Osteoblast (primary cell): ENCODE measurements at regions not wholly inside any gene's neighbourhood (a gene's known extent, or its start where the extent isn't known, plus 50 kb on each side); places are given as distances from the start of the nearest gene placed in this dataset.
"Not testable (repeated sequence)": the region's sequence is repeated elsewhere in the genome, so short reads cannot be mapped to it uniquely, and the experiment has no call there.

ENCODE experiments used
- DNase-seq: peaks from one replicate; pipeline ENCODE4 v3.0.0; 2011; ENCODE audit warnings: low spot score, mixed read lengths; ENCODE audit not compliant: insufficient read length; ENCODE audit errors: missing footprints
- H2AFZ ChIP-seq: 2 replicates; pipeline ENCODE4 v1.6.0; 2011; ENCODE audit warnings: mild to moderate bottlenecking, low read length
- H3K27ac ChIP-seq: 2 replicates; pipeline ENCODE4 v1.5.1; 2011; ENCODE audit warnings: mild to moderate bottlenecking, low read depth, low read length, moderate library complexity
- H3K27me3 ChIP-seq: 2 replicates; pipeline ENCODE4 v1.6.0; 2012; ENCODE audit warnings: mild to moderate bottlenecking, control low read depth, inconsistent platforms, low read length, moderate library complexity; ENCODE audit not compliant: insufficient read depth
- H3K36me3 ChIP-seq: 2 replicates; pipeline ENCODE4 v1.5.1; 2011; ENCODE audit warnings: mild to moderate bottlenecking, low read length, control low read depth, moderate library complexity; ENCODE audit not compliant: insufficient read depth
- H3K4me1 ChIP-seq: 2 replicates; pipeline ENCODE4 v1.5.1; 2011; ENCODE audit warnings: mild to moderate bottlenecking, low read length, control low read depth, moderate library complexity; ENCODE audit not compliant: insufficient read depth
- H3K4me2 ChIP-seq: 2 replicates; pipeline ENCODE4 v1.6.0; 2011; ENCODE audit warnings: mild to moderate bottlenecking, low read length; ENCODE audit not compliant: insufficient read depth
- H3K4me3 ChIP-seq: fragments of 200-600 bp; sonication (generic); 3 replicates; pipeline ENCODE4 v1.5.1; 2012; ENCODE audit warnings: mild to moderate bottlenecking, low read length, inconsistent platforms; ENCODE audit not compliant: insufficient read depth
- H3K79me2 ChIP-seq: 2 replicates; pipeline ENCODE4 v1.6.0; 2012; ENCODE audit warnings: mild to moderate bottlenecking, low read length, control low read depth, inconsistent platforms; ENCODE audit not compliant: insufficient read depth
- H3K9me3 ChIP-seq: 2 replicates; pipeline ENCODE4 v1.5.1; 2011; ENCODE audit warnings: low read depth, low read length, control low read depth
- H4K20me1 ChIP-seq: 2 replicates; pipeline ENCODE4 v1.6.0; 2012; ENCODE audit warnings: mild to moderate bottlenecking, low read length, control low read depth; ENCODE audit not compliant: insufficient read depth

DNA sequence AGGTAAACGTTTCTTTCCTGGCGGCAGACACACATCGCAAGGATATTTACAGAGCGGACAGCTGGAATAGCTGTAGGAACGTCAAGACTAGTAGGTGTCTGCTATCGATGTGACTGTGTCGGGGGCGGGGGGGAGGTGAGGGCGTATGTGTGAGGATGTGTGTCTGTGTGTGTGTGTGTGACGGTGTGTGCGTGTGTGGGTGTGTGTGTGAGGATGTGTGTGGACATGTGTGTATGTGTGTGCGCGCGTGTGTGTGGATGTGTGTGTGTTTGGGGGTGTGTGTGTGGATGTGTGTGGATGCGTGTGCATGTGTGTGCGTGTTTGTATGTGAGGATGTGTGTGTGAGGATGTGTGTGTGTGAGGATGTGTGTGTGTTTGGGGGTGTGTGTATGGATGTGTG lies 55.4 kb downstream of the PNMA6F start:
- DNase-seq, H3K4me3 ChIP-seq, H4K20me1 ChIP-seq, H2AFZ ChIP-seq, H3K79me2 ChIP-seq, H3K36me3 ChIP-seq, H3K27ac ChIP-seq, H3K4me1 ChIP-seq, H3K9me3 ChIP-seq, H3K4me2 ChIP-seq, H3K27me3 ChIP-seq: not testable (repeated sequence)

DNA sequence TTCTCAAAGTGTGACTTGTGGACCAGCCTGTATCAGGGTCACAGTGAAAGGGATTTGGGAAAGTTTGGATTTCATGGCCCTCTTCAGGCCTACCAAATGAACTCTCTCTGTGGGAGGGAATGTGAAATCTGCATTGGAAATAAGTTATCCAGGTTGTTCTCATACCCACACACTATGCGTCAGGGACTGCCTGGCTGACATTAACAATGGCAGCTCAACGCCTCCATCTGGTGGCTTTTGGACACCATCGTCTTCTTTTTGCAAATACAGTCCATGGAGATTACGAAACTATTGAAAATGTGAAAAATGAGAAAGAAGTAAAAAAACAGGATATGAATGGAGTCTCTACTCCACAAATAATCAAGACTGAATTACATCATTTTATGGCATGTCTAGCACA lies 61.1 kb downstream of the PNMA6F start:
- DNase-seq, H3K27me3 ChIP-seq, H3K79me2 ChIP-seq, H4K20me1 ChIP-seq, H3K4me3 ChIP-seq, H3K36me3 ChIP-seq, H3K4me2 ChIP-seq, H3K27ac ChIP-seq, H3K9me3 ChIP-seq, H2AFZ ChIP-seq, H3K4me1 ChIP-seq: not testable (repeated sequence)

DNA sequence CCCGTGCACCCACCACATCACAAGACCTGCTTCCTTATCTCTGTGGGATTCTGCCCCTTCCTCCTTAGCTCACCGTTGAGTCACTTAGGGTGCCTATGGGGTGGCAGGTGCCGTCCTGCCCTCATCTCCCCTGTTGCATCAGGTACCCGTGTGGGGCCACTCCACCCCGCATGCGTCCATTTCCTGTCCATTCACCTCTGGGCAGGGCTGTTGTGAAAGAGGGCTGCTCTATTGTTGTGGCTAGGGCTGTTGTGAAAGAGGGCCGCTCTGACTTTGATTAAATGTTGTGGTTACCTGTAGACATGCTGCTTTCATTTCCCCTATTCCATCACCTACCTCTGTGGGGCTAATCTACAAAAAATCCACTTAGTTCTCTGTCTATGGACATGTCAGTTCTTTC lies 68.3 kb downstream of the PNMA6F start:
- H3K27me3 ChIP-seq, H3K27ac ChIP-seq, H3K4me1 ChIP-seq, H3K79me2 ChIP-seq, H4K20me1 ChIP-seq, DNase-seq, H3K4me2 ChIP-seq, H3K9me3 ChIP-seq, H3K4me3 ChIP-seq, H3K36me3 ChIP-seq, H2AFZ ChIP-seq: not testable (repeated sequence)

DNA sequence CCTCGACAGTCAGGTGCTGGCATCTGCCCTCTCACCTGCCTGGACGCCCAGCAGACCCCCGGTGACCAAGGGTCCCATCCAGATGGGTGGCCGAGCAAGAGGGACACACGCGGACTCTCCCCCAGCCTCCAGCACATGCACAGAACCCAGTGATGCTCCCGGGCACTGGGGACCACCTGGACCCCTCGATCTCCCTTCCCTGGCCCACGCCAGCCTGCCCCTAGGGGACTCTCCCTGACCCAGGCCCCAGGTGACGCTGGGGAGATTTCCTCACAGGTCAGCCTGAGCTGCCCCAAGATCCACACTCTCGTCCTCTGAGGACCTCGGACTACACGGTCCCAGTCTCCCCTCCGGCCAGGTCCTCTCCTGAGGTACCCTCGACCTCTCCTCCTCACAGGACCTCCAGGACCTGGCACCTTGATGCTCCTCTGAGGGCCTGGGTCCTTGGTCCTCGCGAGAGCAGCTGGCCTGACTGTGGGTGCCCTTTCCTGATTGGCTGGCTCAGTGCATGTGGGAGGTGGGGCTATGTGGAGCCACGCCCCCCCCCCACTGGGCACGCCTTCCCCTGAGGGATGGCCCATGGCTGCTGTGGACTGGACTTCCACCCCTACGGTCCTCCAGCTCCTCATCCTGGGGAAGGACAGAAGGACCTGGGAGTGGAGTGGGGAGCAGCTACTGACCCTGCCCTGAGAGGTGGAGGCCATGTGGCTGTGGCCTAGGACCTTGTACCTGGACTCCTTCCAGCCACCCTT lies 69.0 kb downstream of the PNMA6F start:
- not testable (repeated sequence) for H3K36me3 ChIP-seq, H3K9me3 ChIP-seq, H3K27me3 ChIP-seq, H4K20me1 ChIP-seq, H3K4me2 ChIP-seq, H3K4me1 ChIP-seq, H3K4me3 ChIP-seq, H3K79me2 ChIP-seq, H3K27ac ChIP-seq, H2AFZ ChIP-seq, DNase-seq

DNA sequence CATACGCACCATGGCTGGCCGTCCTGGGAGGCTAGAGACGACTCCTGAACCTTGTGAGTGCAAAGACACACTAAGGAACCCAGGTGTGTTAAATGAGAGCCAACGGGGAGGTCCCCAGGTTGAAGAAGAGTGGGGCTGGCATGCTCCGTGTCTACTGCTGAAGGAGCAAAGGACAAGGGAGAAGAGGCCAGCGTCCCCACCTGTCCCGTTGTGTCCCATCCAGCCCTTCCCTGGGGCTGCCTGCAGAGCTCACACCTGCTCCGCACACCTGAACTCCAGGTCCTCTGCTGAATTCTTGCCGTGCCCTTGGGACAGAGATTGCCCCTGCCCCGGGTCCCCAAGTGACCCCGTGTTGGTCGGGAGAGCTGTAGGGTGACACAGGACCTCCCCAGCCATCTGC lies 69.6 kb downstream of the PNMA6F start:
- H3K36me3 ChIP-seq, H3K4me3 ChIP-seq, H3K9me3 ChIP-seq, H2AFZ ChIP-seq, DNase-seq, H3K4me2 ChIP-seq, H3K27me3 ChIP-seq, H3K4me1 ChIP-seq, H3K79me2 ChIP-seq, H4K20me1 ChIP-seq, H3K27ac ChIP-seq: not testable (repeated sequence)

DNA sequence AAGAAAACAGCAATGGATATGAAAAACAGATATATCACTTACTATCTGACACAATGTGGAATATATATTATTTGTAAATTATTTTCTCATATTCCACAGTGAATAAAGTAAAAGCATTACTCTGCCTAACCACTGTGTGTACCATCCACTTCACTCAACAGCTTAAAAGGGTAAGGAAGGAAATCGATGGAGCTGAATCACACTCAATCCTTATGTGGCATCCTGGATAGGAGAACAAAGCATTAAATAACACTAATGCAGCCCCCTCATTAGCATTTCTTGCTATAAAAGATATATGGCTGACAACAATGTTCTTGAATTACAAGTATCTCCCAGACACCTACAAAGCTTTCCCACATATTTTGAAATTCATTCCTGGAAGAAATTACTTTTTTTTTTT lies 70.8 kb downstream of the PNMA6F start:
- not testable (repeated sequence) for H3K36me3 ChIP-seq, H3K27ac ChIP-seq

More for the DNA sequence above, 70.8 kb downstream of the PNMA6F start:
- H3K27me3 ChIP-seq, DNase-seq, H3K79me2 ChIP-seq, H2AFZ ChIP-seq, H3K4me1 ChIP-seq, H3K4me3 ChIP-seq, H3K4me2 ChIP-seq, H3K9me3 ChIP-seq, H4K20me1 ChIP-seq: not testable (repeated sequence)
